ENCODE measurements at regions not wholly inside any gene's neighbourhood (a gene's known extent, or its start where the extent isn't known, plus 50 kb on each side); places are given as distances from the start of the nearest gene placed in this dataset.

GRCh38 chr18:32588191-32588590 is 117.5 kb upstream of the GAREM1 start:
- Histone ChIP-seq H3K27ac (ENCODE audit: low read length) (no peak overlapping the region), H2AFZ (ENCODE audit: low read depth, low read length) (no peak overlapping the region), H3K36me3 (ENCODE audit: insufficient read depth, low read length) (no peaks in the 10 kb centered on the region), H3K79me2 (replicated peaks; ENCODE audit: insufficient read depth, low read length) (no peaks in the 10 kb centered on the region), H3K9ac (ENCODE audit: low read length) (no peak overlapping the region), H3K9me3 (ENCODE audit: low read length) (no peaks in the 10 kb centered on the region), H4K20me1 (ENCODE audit: insufficient read depth) (no peaks in the 10 kb centered on the region), H3F3A (ENCODE audit: insufficient read depth, low read length, poor library complexity, severe bottlenecking) (no peaks in the 10 kb centered on the region), H3K4me2 (ENCODE audit: low read length) (no peak overlapping the region), H3K4me3 (ENCODE audit: low read length) (no peak overlapping the region), H3K27me3 (ENCODE audit: insufficient read depth, low read depth, low read length) (no peaks in the 10 kb centered on the region), H3K9me2 (ENCODE audit: insufficient read depth, low read length) (no peaks in the 10 kb centered on the region)
- TF ChIP-seq EZH2 (IDR thresholded peaks at IDR 0.05; ENCODE audit: borderline replicate concordance, insufficient read depth, low read length, poor library complexity, severe bottlenecking) = no peak
- TF ChIP-seq CTCF (IDR thresholded peaks at IDR 0.05; ENCODE audit: poor library complexity, severe bottlenecking) = no peak
- TF ChIP-seq TAF1 (IDR thresholded peaks at IDR 0.05; ENCODE audit: low read depth) = no peak
- no peak for TF ChIP-seq MXI1 (conservative IDR thresholded peaks at IDR 0.05; ENCODE audit: poor library complexity, severe bottlenecking)
- no peak for TF ChIP-seq SMC3 (conservative IDR thresholded peaks at IDR 0.05; ENCODE audit: poor library complexity)
- no peak for TF ChIP-seq EP300 (conservative IDR thresholded peaks at IDR 0.05; ENCODE audit: poor library complexity, severe bottlenecking)
- no peak for TF ChIP-seq REST (IDR thresholded peaks at IDR 0.05; ENCODE audit: borderline replicate concordance)

GRCh38 chr18:32583431-32583830 is 112.7 kb upstream of the GAREM1 start:
- no peak overlapping the region for H3K4me2 ChIP-seq (ENCODE audit: low read length)
- H2AFZ ChIP-seq (ENCODE audit: low read depth, low read length) = no peak overlapping the region
- H3K9me3 ChIP-seq (ENCODE audit: low read length) = no peaks in the 10 kb centered on the region
- TF ChIP-seq SMC3 (conservative IDR thresholded peaks at IDR 0.05; ENCODE audit: poor library complexity) (no peak), EZH2 (IDR thresholded peaks at IDR 0.05; ENCODE audit: borderline replicate concordance, insufficient read depth, low read length, poor library complexity, severe bottlenecking) (no peak), CTCF (IDR thresholded peaks at IDR 0.05; ENCODE audit: poor library complexity, severe bottlenecking) (no peak), REST (IDR thresholded peaks at IDR 0.05; ENCODE audit: borderline replicate concordance) (no peak), TAF1 (IDR thresholded peaks at IDR 0.05; ENCODE audit: low read depth) (no peak), RAD21 (conservative IDR thresholded peaks at IDR 0.05) (no peak), MXI1 (conservative IDR thresholded peaks at IDR 0.05; ENCODE audit: poor library complexity, severe bottlenecking) (no peak), EP300 (conservative IDR thresholded peaks at IDR 0.05; ENCODE audit: poor library complexity, severe bottlenecking) (no peak), POLR2AphosphoS5 (IDR thresholded peaks at IDR 0.05) (no peak)
- no peaks in the 10 kb centered on the region for H3F3A ChIP-seq (ENCODE audit: insufficient read depth, low read length, poor library complexity, severe bottlenecking)
- H3K27me3 ChIP-seq (ENCODE audit: insufficient read depth, low read depth, low read length) = no peaks in the 10 kb centered on the region
- no peak overlapping the region for H3K9ac ChIP-seq (ENCODE audit: low read length)
- no peaks in the 10 kb centered on the region for H3K9me2 ChIP-seq (ENCODE audit: insufficient read depth, low read length)
- no peak overlapping the region for H3K27ac ChIP-seq (ENCODE audit: low read length)
- H4K20me1 ChIP-seq (ENCODE audit: insufficient read depth) = no peaks in the 10 kb centered on the region
- no peaks in the 10 kb centered on the region for H3K79me2 ChIP-seq (replicated peaks; ENCODE audit: insufficient read depth, low read length)
- H3K4me3 ChIP-seq (ENCODE audit: low read length) = no peak overlapping the region
- H3K36me3 ChIP-seq (ENCODE audit: insufficient read depth, low read length) = no peaks in the 10 kb centered on the region

Data from neural cell (in vitro differentiated cells).